GM19468 (cell line): ENCODE measurements at regions not wholly inside any gene's neighbourhood (a gene's known extent, or its start where the extent isn't known, plus 50 kb on each side); places are given as distances from the start of the nearest gene placed in this dataset.
"Not testable (repeated sequence)": the region's sequence is repeated elsewhere in the genome, so short reads cannot be mapped to it uniquely, and the experiment has no call there.

ENCODE experiments used
- ATAC-seq: cut with Tn5 transposase; IDR thresholded peaks from one replicate; pipeline ENCODE4 v1.9.1; 2021; ENCODE audit warnings: mild to moderate bottlenecking, moderate library complexity, moderate number of reproducible peaks; ENCODE audit not compliant: unreplicated experiment; ENCODE audit errors: extremely low read depth

DNA sequence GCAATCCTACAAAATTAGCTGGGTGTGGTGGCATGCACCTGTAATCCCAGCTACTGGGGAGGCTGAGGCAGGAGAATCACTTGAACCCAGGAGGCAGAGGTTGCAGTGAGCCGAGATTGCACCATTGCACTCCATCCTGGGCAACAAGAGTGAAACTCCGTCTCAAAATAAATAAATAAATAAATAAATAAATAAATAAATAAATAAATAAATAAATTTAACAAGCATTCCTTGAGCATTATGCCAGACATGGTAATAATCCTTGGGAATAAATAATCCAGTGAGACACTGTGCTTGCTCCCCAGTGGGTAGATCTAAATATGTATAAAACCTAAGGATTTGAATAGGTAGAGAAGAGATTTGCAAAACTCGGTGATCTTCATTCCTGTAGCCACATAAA is 228.4 kb downstream of the MAGEB5 start:
- ATAC-seq: not testable (repeated sequence)

DNA sequence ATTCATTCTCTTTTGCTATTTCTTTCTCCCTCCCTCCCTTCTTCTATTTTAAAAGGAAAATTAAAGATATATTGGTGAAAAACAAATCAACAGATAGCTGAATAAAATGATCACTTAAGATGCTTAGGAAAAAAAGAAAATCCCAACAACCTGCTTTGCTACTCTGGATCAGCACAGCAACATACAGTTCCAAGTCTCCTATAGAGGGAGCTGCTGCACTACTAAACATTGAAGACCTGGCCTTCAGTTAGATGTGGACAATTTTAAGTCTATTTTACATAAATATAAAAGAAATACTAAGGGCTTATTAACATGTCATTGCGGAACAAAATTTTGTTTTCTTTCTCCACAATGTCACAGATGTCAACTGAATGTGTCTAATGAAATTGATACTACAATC is 226.4 kb downstream of the MAGEB5 start:
- no peak for ATAC-seq

DNA sequence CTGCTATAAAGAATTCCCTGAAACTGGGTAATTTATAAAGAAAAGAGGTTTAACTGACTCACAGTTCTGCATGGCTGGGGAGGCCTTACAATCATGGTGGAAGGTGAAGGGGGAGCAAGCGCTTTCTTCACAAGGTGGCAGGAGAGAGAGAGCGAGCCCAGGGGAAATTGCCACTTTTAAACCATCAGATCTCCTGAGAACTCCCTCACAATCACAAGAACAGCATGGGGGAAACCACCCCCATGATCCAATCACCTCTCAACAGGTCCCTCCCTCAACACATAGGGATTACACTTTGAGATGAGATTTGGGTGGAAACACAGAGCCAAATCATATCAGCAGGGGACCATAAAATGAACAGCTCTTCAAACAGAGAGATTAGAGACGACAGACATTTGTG is 198.6 kb downstream of the MAGEB5 start:
- ATAC-seq: no peak

DNA sequence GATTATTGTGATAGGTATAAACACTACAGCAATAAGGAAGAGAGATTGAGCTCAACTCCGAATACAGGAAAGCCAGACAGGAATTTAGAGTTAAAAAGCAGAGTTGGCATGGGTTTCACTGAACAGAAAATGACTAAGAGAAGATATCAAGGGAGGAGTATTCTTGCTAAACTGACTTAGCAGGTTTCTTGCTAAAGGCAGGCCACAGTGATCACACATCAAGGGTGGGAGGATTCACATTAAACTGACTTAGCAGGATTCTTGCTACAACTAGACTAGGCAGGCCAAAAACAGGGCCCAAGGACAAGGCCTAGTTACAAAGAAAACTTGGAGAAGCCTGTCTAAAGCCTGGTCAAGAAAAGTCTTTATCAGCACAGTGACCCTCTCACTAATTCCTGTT is 195.1 kb downstream of the MAGEB5 start:
- ATAC-seq: no peak

DNA sequence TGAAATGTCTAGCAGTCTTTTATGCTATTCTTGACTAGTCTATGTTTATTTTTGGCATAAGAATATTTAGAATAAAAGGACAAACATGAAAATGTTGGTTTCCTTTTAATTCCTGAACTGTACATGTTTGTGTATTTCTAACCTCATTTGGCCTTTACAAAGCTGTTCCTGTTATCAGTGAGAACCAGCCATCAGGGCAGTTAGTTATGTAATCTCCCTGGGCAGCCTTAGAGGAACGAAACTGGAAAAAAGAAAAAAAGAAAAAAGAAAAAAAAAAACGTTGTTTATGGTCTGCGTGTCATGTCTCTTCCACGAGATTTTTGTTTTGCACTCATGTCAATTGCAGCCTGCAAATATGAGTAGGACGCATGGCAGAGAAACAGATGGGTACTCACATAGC is 193.7 kb downstream of the MAGEB5 start:
- no peak for ATAC-seq

DNA sequence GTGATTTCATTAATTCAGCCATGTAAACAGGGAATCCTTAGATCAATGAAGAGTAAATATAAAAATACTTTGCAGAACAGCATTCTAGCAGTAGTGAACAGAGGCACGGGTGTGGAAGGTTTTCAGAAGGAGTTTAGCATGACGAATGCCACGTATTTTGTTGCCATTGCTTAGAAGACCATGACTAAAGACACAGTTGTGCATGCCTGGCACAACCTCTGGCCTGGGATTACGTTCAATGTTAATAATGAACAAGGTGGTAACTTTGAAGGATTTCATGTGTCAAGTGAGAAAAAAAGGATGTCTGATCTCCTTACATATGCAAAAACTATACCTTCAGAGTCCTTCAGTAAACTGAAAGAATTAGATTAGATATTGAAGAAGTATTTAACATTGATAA is 171.9 kb downstream of the MAGEB5 start:
- no peak for ATAC-seq

DNA sequence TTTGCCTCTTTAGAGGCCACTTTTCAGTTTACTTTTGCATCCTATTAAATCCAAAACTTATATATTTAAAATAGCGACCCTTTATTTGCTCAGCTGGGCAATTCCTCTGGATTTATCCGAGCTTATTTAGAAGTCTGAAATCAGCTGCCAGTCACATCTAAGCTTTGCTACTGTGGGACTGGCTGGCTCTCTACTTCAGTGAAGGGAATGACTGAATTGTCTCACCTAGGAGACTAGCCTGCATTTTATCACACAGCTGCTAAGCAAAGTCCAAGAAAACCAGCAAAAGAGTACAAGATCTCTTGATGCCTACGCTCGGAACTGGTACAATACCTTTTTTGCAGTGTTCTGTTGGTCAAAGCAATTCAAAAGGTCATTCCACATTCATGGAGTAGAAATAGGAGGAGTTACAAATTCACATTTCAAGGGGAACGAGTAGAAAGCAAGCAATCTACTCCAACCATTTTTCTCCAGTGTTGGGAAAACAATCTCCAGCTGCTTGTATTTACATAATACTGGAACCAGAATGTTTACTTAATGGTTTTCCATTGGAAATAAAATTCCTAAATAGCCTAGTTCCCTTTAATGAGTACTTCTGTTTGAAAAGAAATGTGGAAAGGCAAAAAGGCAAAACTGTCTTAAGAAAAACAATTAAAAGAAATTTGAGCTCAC is 160.2 kb downstream of the MAGEB5 start:
- no peak for ATAC-seq

DNA sequence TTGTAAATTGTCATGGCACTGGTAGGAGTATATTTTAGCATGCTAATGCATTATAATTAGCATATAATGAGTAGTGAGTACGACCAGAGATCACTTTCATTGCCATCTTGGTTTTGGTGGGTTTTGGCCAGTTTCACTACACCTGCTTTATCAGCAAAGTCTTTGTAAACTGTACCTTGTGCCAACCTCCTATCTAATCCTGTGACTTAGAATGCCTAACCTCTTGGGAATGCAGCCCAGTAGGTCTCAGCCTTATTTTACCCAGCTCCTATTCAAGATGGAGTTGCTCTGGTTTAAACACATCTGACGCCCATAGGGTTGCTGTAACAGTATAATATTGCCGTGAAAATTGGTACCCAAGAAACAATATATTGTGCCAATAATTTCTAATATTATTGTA is 159.4 kb downstream of the MAGEB5 start:
- no peak for ATAC-seq

DNA sequence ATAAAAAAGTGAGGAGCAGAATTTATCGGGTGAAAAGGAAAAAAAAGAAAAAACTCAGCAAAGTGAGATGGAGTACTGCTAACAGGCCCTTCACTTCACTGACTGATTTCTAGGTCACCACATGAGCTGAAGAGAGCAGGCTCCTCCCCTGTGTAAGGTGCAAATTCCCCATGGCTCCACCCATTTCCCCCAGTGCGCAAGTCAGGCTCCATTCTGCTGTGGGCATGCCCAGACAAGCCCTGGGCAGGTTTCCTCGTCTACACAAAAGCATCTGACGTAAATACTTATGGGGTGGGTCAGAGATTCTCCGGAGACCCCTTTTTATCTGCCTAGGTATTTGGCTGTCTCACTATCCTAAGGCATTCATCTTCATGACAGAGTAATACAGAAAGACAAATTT is 157.9 kb downstream of the MAGEB5 start:
- no peak for ATAC-seq

DNA sequence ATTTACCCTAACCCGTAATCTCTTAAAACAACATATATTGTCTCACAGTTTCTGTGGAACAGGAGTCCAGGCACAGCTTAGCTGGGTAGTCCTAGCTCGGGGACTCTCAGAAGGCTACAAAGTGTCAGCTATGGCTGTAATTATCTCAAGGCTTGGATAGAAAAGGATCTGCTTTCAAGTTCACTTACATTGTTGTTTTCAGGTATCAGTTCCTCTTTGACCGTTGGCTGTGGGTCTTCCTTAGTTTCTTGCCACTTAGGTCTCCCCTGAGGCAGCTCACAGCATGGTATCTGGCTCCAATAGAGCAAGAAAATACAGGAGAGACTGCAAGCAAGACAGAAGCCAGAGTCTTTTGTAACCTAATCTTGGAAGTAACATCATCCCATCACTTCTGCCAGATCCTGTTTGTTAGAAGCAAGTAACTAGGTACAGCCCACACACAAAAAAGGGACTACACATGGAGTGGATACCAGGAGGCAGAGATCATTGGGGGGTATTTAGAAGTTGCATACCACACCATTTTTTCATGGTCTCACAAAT is 137.0 kb downstream of the MAGEB5 start:
- no peak for ATAC-seq

DNA sequence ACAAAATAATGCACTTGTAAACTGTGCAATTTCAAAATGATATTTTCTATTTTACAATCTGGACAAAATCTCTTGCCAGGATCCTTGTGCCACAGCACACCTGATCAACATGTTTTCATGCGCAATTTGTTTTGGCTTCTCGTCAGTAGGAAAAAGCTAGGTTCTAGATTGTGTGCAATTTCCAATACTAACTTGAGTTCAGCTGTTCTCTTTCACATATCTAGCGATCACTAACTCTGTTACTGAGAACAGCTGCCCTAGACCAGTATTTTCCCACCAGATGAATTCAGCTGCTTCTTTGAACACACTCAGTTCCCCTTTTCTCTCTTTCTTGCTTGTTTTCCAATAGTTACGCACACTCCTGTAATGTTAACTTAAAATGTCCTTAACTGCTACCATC is 131.2 kb downstream of the MAGEB5 start:
- ATAC-seq: no peak

DNA sequence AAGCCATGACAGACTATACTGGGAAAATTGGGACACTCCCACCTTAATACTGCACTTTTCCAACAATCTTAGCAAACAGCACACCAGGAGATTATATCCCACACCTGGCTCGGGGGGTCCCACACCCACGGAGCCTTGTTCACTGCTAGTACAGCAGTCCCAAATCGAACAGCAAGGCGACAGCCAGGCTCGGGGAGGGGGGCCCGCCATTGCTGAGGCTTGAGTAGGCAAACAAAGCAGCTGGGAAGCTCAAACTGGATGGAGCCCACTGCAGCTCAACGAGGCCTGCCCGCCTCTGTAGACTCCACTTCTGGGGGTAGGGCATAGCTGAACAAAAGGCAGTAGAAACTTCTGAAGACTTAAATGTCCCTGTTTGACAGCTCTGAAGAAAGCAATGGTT is 118.3 kb downstream of the MAGEB5 start:
- no peak for ATAC-seq

DNA sequence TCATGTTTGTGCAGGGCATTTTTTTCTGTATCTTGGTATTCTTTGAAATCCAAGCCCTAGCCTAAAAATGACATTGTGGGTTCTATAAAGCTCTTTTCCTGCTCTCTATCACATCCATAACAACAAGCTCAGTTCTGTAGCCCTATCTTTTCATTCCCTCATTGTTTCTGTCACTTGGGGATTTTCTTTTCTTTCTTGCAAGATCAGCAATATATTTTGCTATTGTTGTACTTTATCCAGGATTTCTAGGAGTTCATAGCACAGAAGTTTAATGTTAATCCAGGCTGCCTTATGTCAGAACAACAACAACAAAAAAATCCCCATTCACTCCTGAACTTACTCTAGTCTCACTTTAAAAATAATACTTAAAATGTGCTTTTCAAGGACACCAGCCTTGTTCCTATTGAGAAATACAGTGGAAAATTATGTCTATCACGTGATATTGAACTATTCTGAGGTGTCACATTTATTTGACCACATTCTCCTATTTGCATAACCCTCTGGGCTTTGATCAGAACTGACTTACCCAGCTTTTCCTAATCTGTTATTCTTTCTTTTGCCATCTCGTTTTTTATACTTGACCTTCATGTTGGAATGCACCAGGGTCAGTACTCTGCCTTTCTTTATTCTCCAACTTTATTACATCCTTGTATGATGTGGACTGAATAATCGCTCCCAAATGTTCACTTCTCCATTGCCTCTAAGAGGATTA is 112.8 kb downstream of the MAGEB5 start:
- ATAC-seq: no peak

DNA sequence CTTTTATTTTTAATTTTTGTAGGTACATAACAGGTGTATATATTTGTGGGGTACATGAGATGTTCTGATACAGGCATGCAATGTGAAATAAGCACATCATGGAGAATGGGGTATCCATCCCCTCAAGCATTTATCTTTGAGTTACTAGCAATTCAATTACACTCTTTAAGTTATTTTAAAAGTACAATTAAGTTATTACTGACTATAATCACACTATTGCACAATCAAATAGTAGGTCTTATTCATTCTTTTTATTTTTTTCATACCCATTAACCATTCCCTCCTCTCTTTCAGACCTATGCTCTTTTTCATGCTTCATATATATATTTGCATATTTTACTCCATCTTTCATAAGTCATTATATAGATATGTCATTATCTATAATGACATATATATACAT is 93.3 kb downstream of the MAGEB5 start:
- ATAC-seq: no peak

DNA sequence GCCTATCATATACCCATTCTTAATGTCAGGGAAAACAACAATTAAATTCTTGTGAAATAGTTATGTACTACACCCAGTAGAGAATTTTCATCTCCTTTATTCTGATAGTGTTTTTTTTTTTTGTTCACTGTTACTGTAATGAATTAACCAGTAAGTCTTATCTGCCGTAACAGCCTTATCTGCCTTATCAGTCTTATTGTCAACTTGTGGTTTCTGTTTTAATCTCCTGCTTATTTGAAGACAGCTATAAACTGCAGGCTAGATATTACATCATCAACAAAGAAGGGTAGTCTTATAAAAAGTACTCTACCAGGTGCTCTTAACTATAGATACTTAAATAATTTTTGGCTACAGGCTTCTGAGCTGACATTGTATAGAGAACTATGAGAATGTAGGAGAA is 79.5 kb downstream of the MAGEB5 start:
- ATAC-seq: no peak

DNA sequence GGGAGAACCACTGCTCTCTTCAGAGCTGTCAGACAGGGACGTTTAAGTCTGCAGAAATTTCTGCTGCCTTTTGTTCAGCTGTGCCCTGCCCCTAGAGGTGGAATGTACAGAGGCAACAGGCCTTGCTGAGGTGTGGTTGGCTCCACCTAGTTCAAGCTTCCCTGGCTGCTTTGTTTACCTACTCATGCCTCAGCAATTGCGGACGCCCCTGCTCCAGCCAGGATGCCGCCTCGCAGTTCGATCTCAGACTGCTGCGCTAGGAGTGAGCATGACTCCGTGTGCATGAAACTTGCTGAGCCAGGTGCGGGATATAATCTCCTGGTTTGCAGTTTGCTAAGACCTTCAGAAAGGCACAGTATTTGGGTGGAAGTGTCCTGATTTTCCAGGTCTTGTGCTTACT is 70.9 kb downstream of the MAGEB5 start:
- no peak for ATAC-seq
